HepG2 (cell line): ENCODE measurements at regions not wholly inside any gene's neighbourhood (a gene's known extent, or its start where the extent isn't known, plus 50 kb on each side); places are given as distances from the start of the nearest gene placed in this dataset.

Experiments
- BORCS8-MEF2B ChIP-seq: sonication (generic); formaldehyde crosslinking; IDR thresholded peaks from 2 replicates; pipeline ENCODE4 v1.8.0; 2022; ENCODE audit warnings: mild to moderate bottlenecking, missing genetic modification reagents
- GATAD1 ChIP-seq: IDR thresholded peaks from 2 replicates; pipeline ENCODE4 v1.6.1; 2016; ENCODE audit warnings: missing genetic modification reagents, missing compliant biosample characterization
- GFI1 ChIP-seq: sonication (generic); formaldehyde crosslinking; IDR thresholded peaks from 2 replicates; pipeline ENCODE4 v1.5.0; 2020; ENCODE audit warnings: missing genetic modification reagents, mild to moderate bottlenecking, borderline replicate concordance
- GTF3A ChIP-seq: sonication (generic); formaldehyde crosslinking; conservative IDR thresholded peaks from 2 replicates; pipeline ENCODE4 v1.4.0; 2020; ENCODE audit warnings: mild to moderate bottlenecking, missing genetic modification reagents
- HIVEP1 ChIP-seq: sonication (generic); formaldehyde crosslinking; IDR thresholded peaks from 2 replicates; pipeline ENCODE4 v1.4.0; 2020; ENCODE audit warnings: mild to moderate bottlenecking, missing genetic modification reagents
- HOXA3 ChIP-seq: sonication (generic); formaldehyde crosslinking; IDR thresholded peaks from 2 replicates; pipeline ENCODE4 v1.5.0; 2020; ENCODE audit warnings: missing genetic modification reagents
- KMT2B ChIP-seq: IDR thresholded peaks from 2 replicates; pipeline ENCODE4 v1.6.1; 2016; ENCODE audit warnings: missing genetic modification reagents, missing compliant biosample characterization
- SAP130 ChIP-seq: IDR thresholded peaks from 2 replicates; pipeline ENCODE4 v1.6.1; 2016; ENCODE audit warnings: low read depth
- SNRNP70 ChIP-seq: fragments of 200-400 bp; formaldehyde crosslinking; IDR thresholded peaks from 2 replicates; pipeline ENCODE4 v1.6.1; 2017; ENCODE audit warnings: mild to moderate bottlenecking, low read depth, low read length, moderate library complexity
- ZFAT ChIP-seq: sonication (generic); formaldehyde crosslinking; conservative IDR thresholded peaks from 2 replicates; pipeline ENCODE4 v1.8.1; 2023; ENCODE audit warnings: missing genetic modification reagents, inconsistent platforms
- ZNF121 ChIP-seq: sonication (generic); formaldehyde crosslinking; IDR thresholded peaks from 2 replicates; pipeline ENCODE4 v1.5.0; 2020; ENCODE audit warnings: mild to moderate bottlenecking, missing genetic modification reagents
- ZNF143 ChIP-seq: sonication (generic); formaldehyde crosslinking; IDR thresholded peaks from 2 replicates; pipeline ENCODE4 v1.4.0; 2020; ENCODE audit warnings: missing genetic modification reagents
- ZNF382 ChIP-seq: sonication (generic); formaldehyde crosslinking; IDR thresholded peaks from 2 replicates; pipeline ENCODE4 v1.5.0; 2020; ENCODE audit warnings: missing genetic modification reagents, mild to moderate bottlenecking, borderline replicate concordance
- ZNF605 ChIP-seq: sonication (generic); formaldehyde crosslinking; IDR thresholded peaks from 2 replicates; pipeline ENCODE4 v1.8.0; 2022; ENCODE audit warnings: mild to moderate bottlenecking, missing genetic modification reagents
- ZNF776 ChIP-seq: sonication (generic); formaldehyde crosslinking; IDR thresholded peaks from 2 replicates; pipeline ENCODE4 v1.4.0; 2020; ENCODE audit warnings: mild to moderate bottlenecking, missing genetic modification reagents
- ZNF792 ChIP-seq: IDR thresholded peaks from 2 replicates; pipeline ENCODE4 v1.6.1; 2016
- TF ChIP-seq, protein P1 (sequence below): sonication (generic); formaldehyde crosslinking; IDR thresholded peaks from 2 replicates; pipeline ENCODE4 v1.5.0; 2020; ENCODE audit warnings: mild to moderate bottlenecking, missing genetic modification reagents
- TF ChIP-seq, protein P2 (sequence below): IDR thresholded peaks from 2 replicates; pipeline ENCODE4 v1.6.1; 2016; ENCODE audit warnings: missing genetic modification reagents, missing compliant biosample characterization
- TF ChIP-seq, protein P3 (sequence below): sonication (generic); formaldehyde crosslinking; IDR thresholded peaks from 2 replicates; pipeline ENCODE4 v1.8.1; 2023; ENCODE audit warnings: mild to moderate bottlenecking, missing genetic modification reagents
- TF ChIP-seq, protein P4 (sequence below): sonication (generic); formaldehyde crosslinking; IDR thresholded peaks from 2 replicates; pipeline ENCODE4 v1.4.0; 2020; ENCODE audit warnings: missing genetic modification reagents, borderline replicate concordance
- TF ChIP-seq, protein P5 (sequence below): sonication (generic); formaldehyde crosslinking; IDR thresholded peaks from 2 replicates; pipeline ENCODE4 v1.4.0; 2020; ENCODE audit warnings: missing genetic modification reagents, borderline replicate concordance
- TF ChIP-seq, protein P6 (sequence below): sonication (generic); formaldehyde crosslinking; IDR thresholded peaks from 2 replicates; pipeline ENCODE4 v1.4.0; 2020; ENCODE audit warnings: missing genetic modification reagents

DNA sequence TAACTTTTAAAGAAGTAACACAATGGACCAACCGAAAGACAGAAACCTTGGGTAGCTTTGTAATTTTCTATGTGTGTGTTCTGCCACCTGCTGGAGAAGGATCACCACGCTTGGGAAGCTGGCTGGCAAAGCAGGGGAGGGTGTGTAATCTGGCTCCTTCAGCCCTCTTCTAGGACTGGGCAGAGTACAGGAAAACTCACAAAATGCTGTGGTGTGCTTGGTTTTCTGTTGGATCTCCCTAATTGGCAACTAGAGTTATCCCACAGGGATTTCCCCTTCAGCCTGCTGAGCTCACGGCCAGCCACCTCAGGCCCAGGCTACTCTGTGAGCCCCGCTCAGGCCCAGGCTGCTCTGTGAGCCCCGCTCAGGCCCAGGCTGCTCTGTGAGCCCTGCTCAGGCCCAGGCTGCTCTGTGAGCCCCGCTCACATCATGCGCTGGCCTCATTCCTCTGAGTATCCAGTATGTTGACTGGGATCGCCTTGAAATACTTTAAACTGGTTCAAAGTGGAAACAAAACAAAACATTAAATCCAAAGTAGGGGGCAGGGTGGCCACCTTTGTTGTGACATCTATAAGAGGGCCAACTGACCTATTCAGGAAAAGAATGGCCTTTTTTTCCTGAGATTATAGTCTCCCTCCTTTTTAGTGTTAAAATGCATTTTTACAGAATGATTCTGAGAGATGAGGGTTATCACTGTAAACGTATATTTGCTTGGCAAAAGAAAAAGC is 52.0 kb upstream of the RNU6-8 start (continued):
- TF ChIP-seq, protein P1, sequence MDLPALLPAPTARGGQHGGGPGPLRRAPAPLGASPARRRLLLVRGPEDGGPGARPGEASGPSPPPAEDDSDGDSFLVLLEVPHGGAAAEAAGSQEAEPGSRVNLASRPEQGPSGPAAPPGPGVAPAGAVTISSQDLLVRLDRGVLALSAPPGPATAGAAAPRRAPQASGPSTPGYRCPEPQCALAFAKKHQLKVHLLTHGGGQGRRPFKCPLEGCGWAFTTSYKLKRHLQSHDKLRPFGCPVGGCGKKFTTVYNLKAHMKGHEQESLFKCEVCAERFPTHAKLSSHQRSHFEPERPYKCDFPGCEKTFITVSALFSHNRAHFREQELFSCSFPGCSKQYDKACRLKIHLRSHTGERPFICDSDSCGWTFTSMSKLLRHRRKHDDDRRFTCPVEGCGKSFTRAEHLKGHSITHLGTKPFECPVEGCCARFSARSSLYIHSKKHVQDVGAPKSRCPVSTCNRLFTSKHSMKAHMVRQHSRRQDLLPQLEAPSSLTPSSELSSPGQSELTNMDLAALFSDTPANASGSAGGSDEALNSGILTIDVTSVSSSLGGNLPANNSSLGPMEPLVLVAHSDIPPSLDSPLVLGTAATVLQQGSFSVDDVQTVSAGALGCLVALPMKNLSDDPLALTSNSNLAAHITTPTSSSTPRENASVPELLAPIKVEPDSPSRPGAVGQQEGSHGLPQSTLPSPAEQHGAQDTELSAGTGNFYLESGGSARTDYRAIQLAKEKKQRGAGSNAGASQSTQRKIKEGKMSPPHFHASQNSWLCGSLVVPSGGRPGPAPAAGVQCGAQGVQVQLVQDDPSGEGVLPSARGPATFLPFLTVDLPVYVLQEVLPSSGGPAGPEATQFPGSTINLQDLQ: no peak; the same call in 1 of the 2 replicates
- TF ChIP-seq, protein P2, sequence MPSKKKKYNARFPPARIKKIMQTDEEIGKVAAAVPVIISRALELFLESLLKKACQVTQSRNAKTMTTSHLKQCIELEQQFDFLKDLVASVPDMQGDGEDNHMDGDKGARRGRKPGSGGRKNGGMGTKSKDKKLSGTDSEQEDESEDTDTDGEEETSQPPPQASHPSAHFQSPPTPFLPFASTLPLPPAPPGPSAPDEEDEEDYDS (CRISPR knock-in tag): peak; percentile 30; the same call in 1 of the 2 replicates
- no peak for TF ChIP-seq ZFAT (CRISPR knock-in tag)
- peak; percentile 48; the same call in 1 of the 2 replicates for TF ChIP-seq GFI1 (CRISPR knock-in tag)
- no peak for TF ChIP-seq ZNF776 (CRISPR knock-in tag)
- TF ChIP-seq SAP130 (CRISPR knock-in tag): 0 out of 2 replicates have a peak, but pooled peaks have one; percentile 38
- TF ChIP-seq, protein P3, sequence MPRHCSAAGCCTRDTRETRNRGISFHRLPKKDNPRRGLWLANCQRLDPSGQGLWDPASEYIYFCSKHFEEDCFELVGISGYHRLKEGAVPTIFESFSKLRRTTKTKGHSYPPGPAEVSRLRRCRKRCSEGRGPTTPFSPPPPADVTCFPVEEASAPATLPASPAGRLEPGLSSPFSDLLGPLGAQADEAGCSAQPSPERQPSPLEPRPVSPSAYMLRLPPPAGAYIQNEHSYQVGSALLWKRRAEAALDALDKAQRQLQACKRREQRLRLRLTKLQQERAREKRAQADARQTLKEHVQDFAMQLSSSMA (CRISPR knock-in tag): peak; percentile 43; the same call in 1 of the 2 replicates
- TF ChIP-seq, protein P4, sequence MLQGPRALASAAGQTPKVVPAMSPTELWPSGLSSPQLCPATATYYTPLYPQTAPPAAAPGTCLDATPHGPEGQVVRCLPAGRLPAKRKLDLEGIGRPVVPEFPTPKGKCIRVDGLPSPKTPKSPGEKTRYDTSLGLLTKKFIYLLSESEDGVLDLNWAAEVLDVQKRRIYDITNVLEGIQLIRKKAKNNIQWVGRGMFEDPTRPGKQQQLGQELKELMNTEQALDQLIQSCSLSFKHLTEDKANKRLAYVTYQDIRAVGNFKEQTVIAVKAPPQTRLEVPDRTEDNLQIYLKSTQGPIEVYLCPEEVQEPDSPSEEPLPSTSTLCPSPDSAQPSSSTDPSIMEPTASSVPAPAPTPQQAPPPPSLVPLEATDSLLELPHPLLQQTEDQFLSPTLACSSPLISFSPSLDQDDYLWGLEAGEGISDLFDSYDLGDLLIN (CRISPR knock-in tag): no peak; the same call in 1 of the 2 replicates
- no peak for TF ChIP-seq ZNF382 (CRISPR knock-in tag)
- 0 out of 2 replicates have a peak, but pooled peaks have one; percentile 58 for TF ChIP-seq GATAD1 (CRISPR knock-in tag)
- no peak for TF ChIP-seq ZNF121 (CRISPR knock-in tag)
- TF ChIP-seq ZNF605 (CRISPR knock-in tag): no peak
- TF ChIP-seq GTF3A (CRISPR knock-in tag): no peak
- no peak for TF ChIP-seq ZNF143 (CRISPR knock-in tag)
- TF ChIP-seq, protein P5, sequence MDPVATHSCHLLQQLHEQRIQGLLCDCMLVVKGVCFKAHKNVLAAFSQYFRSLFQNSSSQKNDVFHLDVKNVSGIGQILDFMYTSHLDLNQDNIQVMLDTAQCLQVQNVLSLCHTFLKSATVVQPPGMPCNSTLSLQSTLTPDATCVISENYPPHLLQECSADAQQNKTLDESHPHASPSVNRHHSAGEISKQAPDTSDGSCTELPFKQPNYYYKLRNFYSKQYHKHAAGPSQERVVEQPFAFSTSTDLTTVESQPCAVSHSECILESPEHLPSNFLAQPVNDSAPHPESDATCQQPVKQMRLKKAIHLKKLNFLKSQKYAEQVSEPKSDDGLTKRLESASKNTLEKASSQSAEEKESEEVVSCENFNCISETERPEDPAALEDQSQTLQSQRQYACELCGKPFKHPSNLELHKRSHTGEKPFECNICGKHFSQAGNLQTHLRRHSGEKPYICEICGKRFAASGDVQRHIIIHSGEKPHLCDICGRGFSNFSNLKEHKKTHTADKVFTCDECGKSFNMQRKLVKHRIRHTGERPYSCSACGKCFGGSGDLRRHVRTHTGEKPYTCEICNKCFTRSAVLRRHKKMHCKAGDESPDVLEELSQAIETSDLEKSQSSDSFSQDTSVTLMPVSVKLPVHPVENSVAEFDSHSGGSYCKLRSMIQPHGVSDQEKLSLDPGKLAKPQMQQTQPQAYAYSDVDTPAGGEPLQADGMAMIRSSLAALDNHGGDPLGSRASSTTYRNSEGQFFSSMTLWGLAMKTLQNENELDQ (CRISPR knock-in tag): no peak
- TF ChIP-seq KMT2B (CRISPR knock-in tag): no peak
- TF ChIP-seq HIVEP1 (CRISPR knock-in tag): peak; percentile 31; the same call in 1 of the 2 replicates
- TF ChIP-seq, protein P6, sequence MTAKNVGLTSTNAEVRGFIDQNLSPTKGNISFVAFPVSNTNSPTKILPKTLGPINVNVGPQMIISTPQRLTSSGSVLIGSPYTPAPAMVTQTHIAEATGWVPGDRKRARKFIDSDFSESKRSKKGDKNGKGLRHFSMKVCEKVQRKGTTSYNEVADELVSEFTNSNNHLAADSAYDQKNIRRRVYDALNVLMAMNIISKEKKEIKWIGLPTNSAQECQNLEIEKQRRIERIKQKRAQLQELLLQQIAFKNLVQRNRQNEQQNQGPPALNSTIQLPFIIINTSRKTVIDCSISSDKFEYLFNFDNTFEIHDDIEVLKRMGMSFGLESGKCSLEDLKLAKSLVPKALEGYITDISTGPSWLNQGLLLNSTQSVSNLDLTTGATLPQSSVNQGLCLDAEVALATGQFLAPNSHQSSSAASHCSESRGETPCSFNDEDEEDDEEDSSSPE (CRISPR knock-in tag): no peak
- TF ChIP-seq ZNF792 (CRISPR knock-in tag): 0 out of 2 replicates have a peak, but pooled peaks have one; percentile 26
- TF ChIP-seq HOXA3 (CRISPR knock-in tag): 0 out of 2 replicates have a peak, but pooled peaks have one; percentile 40
- no peak for TF ChIP-seq SNRNP70
- 0 out of 2 replicates have a peak, but pooled peaks have one; percentile 42 for TF ChIP-seq BORCS8-MEF2B (CRISPR knock-in tag)
